ENCODE measurements at regions not wholly inside any gene's neighbourhood (a gene's known extent, or its start where the extent isn't known, plus 50 kb on each side); places are given as distances from the start of the nearest gene placed in this dataset.
"Not testable (repeated sequence)": the region's sequence is repeated elsewhere in the genome, so short reads cannot be mapped to it uniquely, and the experiment has no call there.

DNA sequence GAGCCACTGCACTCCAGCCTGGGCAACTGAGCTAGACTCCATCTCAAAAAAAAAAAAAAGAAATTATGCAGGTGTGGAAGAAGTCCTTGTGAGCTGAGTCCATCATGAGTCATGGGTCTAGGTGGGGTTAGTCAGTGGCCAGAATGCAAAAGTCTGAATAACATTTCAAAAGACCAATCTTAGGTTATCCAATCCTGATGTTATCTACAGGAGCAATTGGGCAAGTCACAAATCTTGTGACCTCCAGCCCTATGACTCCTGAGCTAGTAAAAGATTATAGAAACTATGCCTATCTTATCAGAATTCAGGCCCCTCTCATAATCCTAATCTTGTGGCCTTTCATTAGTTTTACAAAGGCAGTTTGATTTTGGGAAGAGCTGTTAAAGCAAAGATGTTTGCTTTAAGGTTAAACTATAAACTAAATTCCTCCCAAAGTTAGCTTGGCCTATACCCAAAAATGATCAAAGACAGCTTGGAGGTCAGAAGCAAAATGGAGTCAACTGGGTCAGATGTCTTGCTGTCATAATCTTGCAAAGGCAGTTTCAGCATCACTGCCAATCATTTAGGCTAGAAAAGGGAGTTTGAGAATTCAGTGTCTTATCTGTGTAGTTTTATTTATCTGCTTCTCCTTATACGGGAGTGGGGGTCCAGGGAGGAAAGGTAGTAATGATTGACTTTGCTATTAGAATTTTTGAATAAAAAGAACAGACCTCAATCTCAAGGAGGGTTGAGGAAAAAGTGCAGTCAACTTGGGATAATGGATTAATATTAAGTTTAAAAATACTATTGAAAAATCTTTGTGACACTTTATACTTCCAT is 71.2 kb upstream of the TRIM24 start:
- WGBS, 2 donors, result 0 to 28% methylated on average over 1 of the region's 1 CpG
- intact Hi-C loops (cut with DNase I), result no loop called here
- Histone ChIP-seq H3K4me3 (no peak overlapping the region), H3K27me3 (no peaks in the 10 kb centered on the region), H3K9me3 (no peaks in the 10 kb centered on the region), H3K27ac (no peak overlapping the region), H3K4me1 (no peaks in the 10 kb centered on the region), H3K36me3 (no peaks in the 10 kb centered on the region)
- TF ChIP-seq, protein P1, sequence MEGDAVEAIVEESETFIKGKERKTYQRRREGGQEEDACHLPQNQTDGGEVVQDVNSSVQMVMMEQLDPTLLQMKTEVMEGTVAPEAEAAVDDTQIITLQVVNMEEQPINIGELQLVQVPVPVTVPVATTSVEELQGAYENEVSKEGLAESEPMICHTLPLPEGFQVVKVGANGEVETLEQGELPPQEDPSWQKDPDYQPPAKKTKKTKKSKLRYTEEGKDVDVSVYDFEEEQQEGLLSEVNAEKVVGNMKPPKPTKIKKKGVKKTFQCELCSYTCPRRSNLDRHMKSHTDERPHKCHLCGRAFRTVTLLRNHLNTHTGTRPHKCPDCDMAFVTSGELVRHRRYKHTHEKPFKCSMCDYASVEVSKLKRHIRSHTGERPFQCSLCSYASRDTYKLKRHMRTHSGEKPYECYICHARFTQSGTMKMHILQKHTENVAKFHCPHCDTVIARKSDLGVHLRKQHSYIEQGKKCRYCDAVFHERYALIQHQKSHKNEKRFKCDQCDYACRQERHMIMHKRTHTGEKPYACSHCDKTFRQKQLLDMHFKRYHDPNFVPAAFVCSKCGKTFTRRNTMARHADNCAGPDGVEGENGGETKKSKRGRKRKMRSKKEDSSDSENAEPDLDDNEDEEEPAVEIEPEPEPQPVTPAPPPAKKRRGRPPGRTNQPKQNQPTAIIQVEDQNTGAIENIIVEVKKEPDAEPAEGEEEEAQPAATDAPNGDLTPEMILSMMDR (IDR thresholded peaks at IDR 0.05), result no peak
- no peak for TF ChIP-seq POLR2A (IDR thresholded peaks at IDR 0.05)
- no peak for DNase-seq

DNA sequence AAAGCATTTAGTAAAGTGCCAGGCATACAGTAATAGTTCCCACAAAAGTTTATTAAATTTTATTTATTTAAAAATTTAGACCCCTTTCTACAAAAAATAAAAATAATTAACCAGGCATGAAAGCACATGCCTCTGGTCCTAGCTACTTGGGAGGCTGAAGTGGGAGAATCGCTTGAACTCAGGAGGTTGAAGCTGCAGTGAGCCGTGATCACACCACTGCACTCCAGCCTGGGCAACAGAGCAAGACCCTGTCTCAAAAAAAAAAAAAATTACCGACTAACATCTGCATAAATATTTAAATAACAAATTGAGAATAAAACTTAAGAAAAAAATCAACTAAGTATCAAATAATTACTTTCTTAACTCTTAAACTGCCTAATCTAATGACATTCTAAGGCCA is 64.3 kb upstream of the TRIM24 start:
- Histone ChIP-seq H3K4me3 (no peak overlapping the region), H3K4me1 (no peaks in the 10 kb centered on the region), H3K27me3 (no peaks in the 10 kb centered on the region), H3K9me3 (no peaks in the 10 kb centered on the region), H3K27ac (no peak overlapping the region), H3K36me3 (no peaks in the 10 kb centered on the region)
- no peak for DNase-seq
- WGBS, 2 donors, result 65 to 82% methylated on average over 3 of the region's 3 CpGs
- no peak for TF ChIP-seq POLR2A (IDR thresholded peaks at IDR 0.05)
- TF ChIP-seq, protein P1 (IDR thresholded peaks at IDR 0.05), result no peak
- intact Hi-C loops (cut with DNase I), result no loop called here

GRCh38 chr7:138396251-138397070 is 63.6 kb upstream of the TRIM24 start:
- TF ChIP-seq POLR2A (IDR thresholded peaks at IDR 0.05), result no peak
- TF ChIP-seq, protein P1 (IDR thresholded peaks at IDR 0.05), result no peak
- no peak overlapping the region for H3K27ac ChIP-seq
- H3K4me3 ChIP-seq, result no peak overlapping the region
- DNase-seq, result no peak
- H3K9me3 ChIP-seq, result no peaks in the 10 kb centered on the region
- WGBS, 2 donors, result 68 to 85% methylated on average over 3 of the region's 3 CpGs
- intact Hi-C loops (cut with DNase I), result no loop called here
- H3K27me3 ChIP-seq, result no peaks in the 10 kb centered on the region
- no peaks in the 10 kb centered on the region for H3K4me1 ChIP-seq
- H3K36me3 ChIP-seq, result no peaks in the 10 kb centered on the region

DNA sequence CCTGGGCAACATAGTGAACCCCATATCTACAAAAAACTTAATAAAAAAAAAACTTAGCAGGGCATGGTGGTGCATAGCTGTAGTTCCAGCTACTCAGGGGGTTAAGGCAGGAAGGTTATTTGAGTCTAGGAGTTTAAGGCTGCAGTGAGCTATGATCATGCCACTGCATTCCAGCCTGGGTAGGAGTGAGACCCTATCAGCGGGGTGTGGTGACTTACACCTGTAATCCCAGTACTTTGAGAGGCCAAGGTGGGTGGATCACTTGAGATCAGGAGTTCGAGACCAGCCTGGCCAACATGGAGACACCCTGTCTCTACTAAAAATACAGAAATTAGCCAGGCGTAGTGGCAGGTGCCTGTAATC is 63.0 kb upstream of the TRIM24 start:
- H3K27me3 ChIP-seq; DNase-seq; H3K4me3 ChIP-seq; H3K9me3 ChIP-seq; H3K27ac ChIP-seq; H3K4me1 ChIP-seq; H3K36me3 ChIP-seq; intact Hi-C loops (cut with DNase I): not testable (repeated sequence)
- 58 to 87% methylated on average over 2 to 3 of the region's 3 CpGs for WGBS, 2 donors

DNA sequence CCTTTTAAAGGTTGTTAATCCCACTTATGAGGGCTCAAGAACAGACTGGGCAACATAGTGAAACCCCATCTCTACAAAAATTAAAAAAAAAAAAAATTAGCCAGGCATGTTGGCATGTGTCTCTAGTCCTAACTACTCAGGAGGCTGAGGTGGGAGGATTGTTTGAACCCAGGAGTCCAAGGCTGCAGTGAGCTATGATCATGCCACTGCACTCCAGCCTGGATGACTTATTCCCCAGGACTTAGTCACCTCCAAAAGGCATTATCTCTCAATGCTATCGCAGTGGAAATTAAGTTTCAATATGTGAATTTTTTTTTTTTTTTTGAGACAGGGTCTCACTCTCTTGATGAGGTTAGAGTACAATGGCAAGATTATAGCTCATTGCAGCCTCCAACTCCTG is 61.2 kb upstream of the TRIM24 start:
- Histone ChIP-seq H3K4me3 (no peak overlapping the region), H3K9me3 (no peaks in the 10 kb centered on the region), H3K27ac (no peak overlapping the region), H3K4me1 (no peaks in the 10 kb centered on the region), H3K36me3 (no peaks in the 10 kb centered on the region), H3K27me3 (no peaks in the 10 kb centered on the region)
- no peak for DNase-seq
- intact Hi-C loops (cut with DNase I), result no loop called here
- 82 to 100% methylated on average over 1 of the region's 1 CpG for WGBS, 2 donors
- no peak for TF ChIP-seq POLR2A (IDR thresholded peaks at IDR 0.05)
- TF ChIP-seq, protein P1 (IDR thresholded peaks at IDR 0.05), result no peak

All from esophagus squamous epithelium (tissue), 5 donors.